Right lobe of liver (tissue), 4 donors: ENCODE measurements at regions not wholly inside any gene's neighbourhood (a gene's known extent, or its start where the extent isn't known, plus 50 kb on each side); places are given as distances from the start of the nearest gene placed in this dataset.

Experiments
- CTCF ChIP-seq, 4 donors: fragments of 200-600 bp in 3 of 4; fragments of 450-650 bp in 1 of 4; IDR thresholded peaks; one replicate each; pipeline versions ENCODE4 v1.5.1 to v1.8.0; 2016 to 2022; ENCODE audit warnings: antibody characterized with exemption in 4 of 4, mild to moderate bottlenecking in 2 of 4
- POLR2A ChIP-seq: fragments of 450-650 bp; IDR thresholded peaks from one replicate; pipeline ENCODE4 v1.6.1; 2017; ENCODE audit warnings: antibody characterized with exemption, mild to moderate bottlenecking
- donor health status: DM: no; HTN: no; CAD: no.
- donor health status: DM: no; HTN: no; CAD: no.
- donor health status: DM: no; HTN: yes; CAD: no.

- TF ChIP-seq CTCF (IDR thresholded peaks at IDR 0.05) (no peak), POLR2A (no peak)
These were observed 898.2 kb downstream of the MCTP2 start for GRCh38 chr15:95129574-95129973.
